Prostate gland (tissue), 2 donors: ENCODE measurements at regions not wholly inside any gene's neighbourhood (a gene's known extent, or its start where the extent isn't known, plus 50 kb on each side); places are given as distances from the start of the nearest gene placed in this dataset.

Source experiments
- DNase-seq: peaks from one replicate; pipeline ENCODE4 v3.0.0-alpha.2; 2019; ENCODE audit warnings: low spot score
- H3K27ac ChIP-seq, 2 donors: fragments of 200-600 bp; sonication (generic); 2 replicates each; pipeline ENCODE4 v1.5.1; 2017 to 2019
- H3K27me3 ChIP-seq: fragments of 200-600 bp; sonication (generic); replicated peaks from 2 replicates; pipeline ENCODE4 v1.5.1; 2019; ENCODE audit not compliant: insufficient read depth
- H3K36me3 ChIP-seq, 2 donors: fragments of 200-600 bp; sonication (generic); 1 replicate in 1 of 2; 2 replicates in 1 of 2; pipeline versions ENCODE4 v1.5.1 to v1.8.1; 2017 to 2019
- H3K4me1 ChIP-seq: fragments of 200-600 bp; sonication (generic); replicated peaks from 2 replicates; pipeline ENCODE4 v1.5.1; 2019
- H3K4me3 ChIP-seq, 2 donors: fragments of 200-600 bp; sonication (generic); 2 replicates each; pipeline ENCODE4 v1.5.1; 2017 to 2019
- H3K9me3 ChIP-seq: fragments of 200-600 bp; sonication (generic); 2 replicates; pipeline ENCODE4 v1.5.1; 2017
- CTCF ChIP-seq, 4 experiments: fragments of 200-600 bp in 2 of 4; fragments of 450-650 bp in 2 of 4; sonication (generic) in 2 of 4; IDR thresholded peaks; 1 replicate in 3 of 4; 2 replicates in 1 of 4; pipeline ENCODE4 v1.5.1; 2016 to 2019; ENCODE audit warnings: antibody characterized with exemption in 4 of 4, mild to moderate bottlenecking in 2 of 4, moderate library complexity in 2 of 4
- POLR2A ChIP-seq: fragments of 450-650 bp; IDR thresholded peaks from one replicate; pipeline ENCODE4 v1.6.1; 2016; ENCODE audit warnings: antibody characterized with exemption, mild to moderate bottlenecking
- POLR2AphosphoS5 ChIP-seq: sonication (generic); formaldehyde crosslinking; IDR thresholded peaks from one replicate; pipeline ENCODE4 v1.6.1; 2017; ENCODE audit warnings: antibody characterized with exemption
- WGBS: methylation state at CpG from one replicate; pipeline ENCODE4 v1.1.5; 2018; 5-methylcytosine and 5-hydroxymethylcytosine counted together
- intact Hi-C: fragments of 100-400 bp; cut with DNase I; formaldehyde crosslinking; loops from one replicate; pipeline ENCODE4 v1.14.2; 2022

DNA sequence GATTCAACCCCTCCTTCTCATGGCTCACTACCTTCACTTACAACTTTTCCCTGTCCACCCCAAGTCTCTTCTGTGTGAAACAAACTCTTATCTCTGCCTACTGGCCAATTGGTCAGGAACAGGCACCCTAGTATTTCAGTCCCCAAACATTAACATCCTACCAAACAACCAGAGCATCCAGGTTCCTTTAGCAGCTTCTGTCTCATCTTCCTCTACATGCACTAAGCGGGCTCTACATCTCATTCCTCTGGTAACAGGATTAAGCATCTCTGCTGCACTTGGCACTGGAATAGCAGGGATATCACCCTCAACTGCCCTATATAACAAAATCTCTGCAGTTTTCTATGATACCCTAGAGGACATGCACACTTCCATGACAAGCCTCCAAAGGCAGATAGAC, 116.2 kb downstream of the JRKL start:
- Histone ChIP-seq H3K4me3 (no peak overlapping the region), H3K27ac (no peak overlapping the region), H3K27me3 (no peaks in the 10 kb centered on the region), H3K4me1 (no peaks in the 10 kb centered on the region), H3K36me3 (no peaks in the 10 kb centered on the region), H3K9me3 (no peaks in the 10 kb centered on the region)
- no peak for DNase-seq
- TF ChIP-seq CTCF (IDR thresholded peaks at IDR 0.05): no peak
- no peak for TF ChIP-seq POLR2A
- no peak for TF ChIP-seq POLR2AphosphoS5
- 100% methylated on average over 1 of the region's 1 CpG for WGBS
- intact Hi-C loops: no loop called here

DNA sequence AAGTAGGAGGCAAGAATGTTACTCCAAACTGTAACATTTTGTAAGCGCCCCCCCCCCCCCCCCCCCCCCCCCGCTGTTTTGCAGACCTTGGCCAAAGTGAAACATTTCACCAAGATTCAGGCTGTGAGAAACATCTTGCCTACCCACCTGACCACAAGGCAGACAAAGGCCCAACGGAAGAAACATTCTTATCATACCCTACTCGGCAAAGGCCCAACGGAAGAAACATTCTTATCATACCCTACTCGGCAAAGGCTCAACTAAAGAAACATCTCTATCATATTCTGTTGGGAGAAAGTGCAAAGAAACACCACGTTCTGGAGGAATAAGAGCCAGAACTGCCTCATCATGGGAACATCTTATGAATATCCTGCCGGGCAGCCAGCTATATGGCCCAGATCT, 117.1 kb downstream of the JRKL start:
- intact Hi-C loops: no loop called here
- H3K9me3 ChIP-seq: no peaks in the 10 kb centered on the region
- no peaks in the 10 kb centered on the region for H3K27me3 ChIP-seq
- no peak overlapping the region for H3K27ac ChIP-seq
- 85% methylated on average over 8 of the region's 8 CpGs for WGBS
- no peaks in the 10 kb centered on the region for H3K4me1 ChIP-seq
- no peak for TF ChIP-seq POLR2AphosphoS5
- no peak for TF ChIP-seq CTCF (IDR thresholded peaks at IDR 0.05)
- TF ChIP-seq POLR2A: no peak
- no peak for DNase-seq
- H3K4me3 ChIP-seq: no peak overlapping the region
- no peaks in the 10 kb centered on the region for H3K36me3 ChIP-seq

DNA sequence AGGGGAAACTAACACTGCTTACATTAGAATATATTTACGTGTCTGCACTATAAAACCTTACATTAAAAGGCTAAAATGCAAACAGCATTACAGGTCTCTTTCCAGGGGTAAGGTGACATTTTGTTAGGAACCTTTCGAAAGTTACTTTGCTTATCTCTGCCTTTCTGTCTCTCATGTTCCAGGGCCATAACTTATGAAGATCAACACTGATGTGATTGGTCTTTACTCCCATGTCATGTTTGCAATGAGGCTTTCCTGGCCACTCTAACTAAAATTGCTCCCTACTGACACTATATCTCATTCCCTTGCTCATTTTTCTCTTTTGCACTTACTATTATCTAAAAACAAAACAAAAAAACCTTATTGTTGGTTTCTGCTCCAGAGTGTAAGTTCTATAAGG, 119.0 kb downstream of the JRKL start:
- no peaks in the 10 kb centered on the region for H3K9me3 ChIP-seq
- H3K4me3 ChIP-seq: no peak overlapping the region
- no peak for DNase-seq
- H3K4me1 ChIP-seq: no peaks in the 10 kb centered on the region
- no peak overlapping the region for H3K27ac ChIP-seq
- no peaks in the 10 kb centered on the region for H3K27me3 ChIP-seq
- TF ChIP-seq POLR2A: no peak
- no peak for TF ChIP-seq CTCF (IDR thresholded peaks at IDR 0.05)
- TF ChIP-seq POLR2AphosphoS5: no peak
- intact Hi-C loops: no loop called here
- whole genome bisulfite sequencing: 54% methylated on average over 2 of the region's 2 CpGs
- H3K36me3 ChIP-seq: no peaks in the 10 kb centered on the region

DNA sequence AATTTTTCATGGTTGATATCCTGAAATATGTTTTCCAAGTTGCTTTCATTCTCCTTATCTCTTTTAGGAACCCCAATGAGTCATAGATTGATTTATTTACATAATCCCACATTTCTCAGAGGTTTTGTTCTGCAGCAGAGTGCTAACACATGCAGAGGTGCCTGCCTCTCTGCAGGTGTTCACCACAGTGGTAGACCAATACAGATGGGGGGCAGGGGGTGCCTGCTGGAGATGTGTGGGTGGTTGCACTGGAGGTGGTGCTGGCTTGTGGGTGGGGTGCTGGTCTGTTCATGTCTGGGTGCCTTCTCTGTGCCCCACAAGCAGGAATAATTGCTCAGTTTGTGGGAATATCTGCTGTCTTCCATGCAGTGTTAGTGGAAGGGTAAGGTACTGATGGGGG, 131.1 kb downstream of the JRKL start:
- no peak for DNase-seq
- no peaks in the 10 kb centered on the region for H3K9me3 ChIP-seq
- no peak overlapping the region for H3K4me3 ChIP-seq
- H3K36me3 ChIP-seq: no peaks in the 10 kb centered on the region
- H3K4me1 ChIP-seq: no peaks in the 10 kb centered on the region
- no peak overlapping the region for H3K27ac ChIP-seq
- no peaks in the 10 kb centered on the region for H3K27me3 ChIP-seq
- TF ChIP-seq POLR2AphosphoS5 (no peak), POLR2A (no peak), CTCF (IDR thresholded peaks at IDR 0.05) (no peak)
- intact Hi-C loops: no loop called here

DNA sequence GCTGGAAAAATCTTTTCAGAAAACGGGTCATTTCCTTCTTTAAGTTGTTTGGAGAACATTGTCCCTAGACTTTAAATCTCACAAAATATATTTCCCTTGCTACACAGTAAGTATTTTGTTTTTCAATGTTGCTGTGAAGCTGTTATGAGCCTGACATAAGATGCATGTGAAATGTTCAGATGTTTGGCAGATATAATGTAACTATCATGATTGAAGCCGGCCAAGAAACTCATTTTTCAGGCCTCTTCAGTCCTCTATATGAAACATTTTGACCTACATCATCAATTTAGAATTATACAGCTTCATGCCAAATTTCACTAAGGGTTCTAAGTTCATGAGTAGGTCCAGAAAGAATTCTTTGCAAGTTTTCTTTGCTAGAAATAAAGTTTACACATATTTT, 133.8 kb downstream of the JRKL start:
- H3K4me3 ChIP-seq: no peak overlapping the region
- intact Hi-C loops: no loop called here
- H3K27ac ChIP-seq: no peak overlapping the region
- no peaks in the 10 kb centered on the region for H3K9me3 ChIP-seq
- H3K36me3 ChIP-seq: no peaks in the 10 kb centered on the region
- no peak for TF ChIP-seq POLR2A
- TF ChIP-seq POLR2AphosphoS5: no peak
- TF ChIP-seq CTCF (IDR thresholded peaks at IDR 0.05): no peak
- no peaks in the 10 kb centered on the region for H3K4me1 ChIP-seq
- WGBS: 75% methylated on average over 2 of the region's 2 CpGs
- no peak for DNase-seq
- no peaks in the 10 kb centered on the region for H3K27me3 ChIP-seq
